Kidney capillary endothelial cell (primary cell): ENCODE measurements at regions not wholly inside any gene's neighbourhood (a gene's known extent, or its start where the extent isn't known, plus 50 kb on each side); places are given as distances from the start of the nearest gene placed in this dataset.

Experiments used
- DNase-seq: peaks from one replicate; pipeline ENCODE4 v3.0.0-alpha.2; 2018; ENCODE audit warnings: low spot score

GRCh38 chr14:58846682-58847465 is 209.1 kb downstream of the DACT1 start:
- no peak for DNase-seq

DNA sequence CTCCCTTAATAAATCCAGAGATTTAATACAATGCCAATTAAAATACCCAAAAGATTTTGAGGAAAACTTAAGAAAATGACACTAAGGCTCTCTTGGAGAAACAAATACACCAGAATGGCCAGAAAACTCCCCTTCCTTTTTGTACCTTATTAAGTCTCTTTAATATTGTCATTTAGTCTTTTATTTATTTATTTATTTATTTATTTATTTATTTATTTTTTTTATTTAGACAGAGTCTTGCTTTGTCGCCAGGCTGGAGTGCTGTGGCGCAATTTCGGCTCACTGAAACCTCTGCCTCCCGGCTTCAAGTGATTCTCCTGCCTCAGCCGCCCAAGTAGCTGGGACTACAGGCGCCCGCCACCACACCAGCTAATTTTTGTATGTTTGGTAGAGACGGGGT is 210.6 kb downstream of the DACT1 start:
- DNase-seq: no peak

DNA sequence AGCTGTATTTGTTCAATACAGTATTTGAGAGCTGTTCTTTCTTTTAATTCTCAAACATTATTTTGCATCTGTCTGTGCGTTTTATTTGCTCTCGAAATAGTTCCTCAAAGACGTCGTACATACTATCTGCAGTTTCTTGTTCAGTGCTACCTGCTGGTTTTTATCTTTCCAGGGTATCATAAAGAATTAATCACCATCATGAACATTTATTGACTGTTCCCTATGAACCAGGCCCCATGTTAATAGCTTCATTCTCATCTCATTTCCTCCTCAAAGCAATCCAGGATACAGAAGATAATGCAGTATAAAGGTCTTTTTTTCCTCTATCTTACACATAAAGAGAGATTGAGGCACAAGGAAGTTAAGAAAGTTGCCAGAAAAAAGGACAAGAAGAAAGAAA is 211.8 kb downstream of the DACT1 start:
- no peak for DNase-seq

GRCh38 chr14:58850011-58850410 is 212.2 kb downstream of the DACT1 start:
- no peak for DNase-seq

- DNase-seq: no peak
These were observed 223.8 kb downstream of the DACT1 start for GRCh38 chr14:58861586-58861985.

DNA sequence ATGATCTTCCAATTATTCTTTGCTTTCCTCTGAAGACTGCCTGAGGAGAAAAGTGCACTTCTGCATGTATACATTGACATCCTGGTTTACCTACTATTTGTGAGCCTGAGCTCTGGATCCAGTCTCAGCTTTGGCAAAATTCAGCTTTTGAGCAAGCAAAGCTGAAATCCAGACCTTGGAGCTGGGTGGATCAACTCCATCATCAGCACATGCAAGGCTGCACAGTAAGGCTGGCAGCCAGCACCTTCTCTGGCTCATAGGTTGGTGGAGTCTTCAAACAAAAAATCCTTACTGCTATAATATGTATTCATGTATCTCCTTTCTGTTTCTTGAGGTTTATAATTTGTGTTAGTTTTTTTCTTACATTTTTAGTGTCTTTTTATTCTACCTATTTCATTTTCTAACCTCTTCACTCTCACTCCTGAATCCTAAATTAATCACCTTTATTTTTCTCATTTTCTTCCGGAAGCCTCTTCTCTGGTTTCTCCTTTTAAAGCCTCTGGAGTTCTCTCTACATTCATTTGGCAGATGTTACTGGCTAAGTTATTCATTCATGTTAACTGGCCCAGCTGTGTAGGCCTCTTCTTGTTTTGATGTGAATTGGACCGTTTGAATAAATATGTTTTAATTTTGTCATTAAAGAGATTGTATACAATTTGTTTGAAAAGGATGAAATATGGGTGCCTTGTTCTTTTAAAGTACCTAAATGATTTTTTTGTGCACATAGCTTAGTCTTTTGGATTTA is 224.8 kb downstream of the DACT1 start:
- DNase-seq: no peak

- no peak for DNase-seq
These were observed 226.0 kb downstream of the DACT1 start for GRCh38 chr14:58863661-58864345.

- DNase-seq: no peak
These were observed 227.2 kb downstream of the DACT1 start for GRCh38 chr14:58864751-58865513.

GRCh38 chr14:58865514-58866281 is 227.9 kb downstream of the DACT1 start:
- DNase-seq: no peak

GRCh38 chr14:58866391-58866790 is 228.6 kb downstream of the DACT1 start:
- no peak for DNase-seq

DNA sequence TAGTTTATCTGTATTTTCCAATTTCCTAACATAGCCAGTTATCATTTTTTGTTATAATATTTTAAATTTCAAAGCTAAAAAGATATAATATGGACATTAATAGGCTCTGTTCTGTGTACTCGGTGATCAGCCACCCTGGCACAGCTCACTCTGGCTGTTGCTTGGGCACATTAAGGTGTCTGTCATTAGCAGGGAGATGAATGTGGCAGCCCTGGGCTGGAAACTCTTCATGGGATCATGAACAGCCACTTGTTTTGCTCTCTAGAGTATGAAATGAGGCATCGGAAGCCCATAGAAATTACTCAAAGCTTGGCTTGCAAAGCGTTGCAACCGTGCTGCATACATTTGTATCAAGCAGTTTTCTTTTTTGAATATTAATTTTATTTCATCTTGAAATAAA is 233.2 kb downstream of the DACT1 start:
- DNase-seq: no peak

DNA sequence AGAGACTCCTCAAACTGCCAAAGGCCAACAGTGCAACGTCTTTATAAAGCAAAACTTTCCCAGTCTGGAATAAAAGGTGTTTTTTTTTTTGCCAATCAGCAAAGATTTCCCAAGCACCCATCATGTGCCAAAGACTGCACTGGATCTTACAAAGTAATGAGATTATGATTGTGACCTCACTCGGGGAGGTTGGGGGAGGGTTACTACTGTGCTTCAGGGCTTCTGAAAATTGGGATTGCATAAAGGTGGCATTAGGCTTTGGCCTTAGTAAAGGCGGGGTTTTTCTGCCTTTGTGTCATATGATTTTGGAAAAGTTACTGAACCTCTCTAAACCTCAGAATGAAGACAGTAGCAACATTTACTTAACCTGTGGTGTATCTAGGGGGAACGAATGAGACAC is 233.8 kb downstream of the DACT1 start:
- no peak for DNase-seq

DNA sequence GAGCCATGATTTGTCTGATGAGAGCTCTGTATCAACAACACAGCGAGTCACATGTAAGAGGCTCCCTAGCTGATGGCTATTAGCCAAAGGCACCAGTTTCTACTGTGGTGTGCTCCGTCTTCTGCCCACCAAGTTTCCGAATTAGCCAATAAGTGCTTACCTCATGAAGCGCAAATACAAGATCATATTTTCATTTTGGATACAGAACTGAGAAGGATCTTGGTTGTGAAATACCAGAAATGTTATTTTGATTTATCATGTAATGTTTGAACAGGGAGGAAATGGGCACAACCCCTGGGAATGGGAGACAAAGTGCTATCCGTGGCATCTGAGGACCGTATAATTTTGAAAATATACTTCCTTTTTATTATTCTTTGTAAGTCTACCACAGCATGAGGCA is 234.3 kb downstream of the DACT1 start:
- DNase-seq: no peak

DNA sequence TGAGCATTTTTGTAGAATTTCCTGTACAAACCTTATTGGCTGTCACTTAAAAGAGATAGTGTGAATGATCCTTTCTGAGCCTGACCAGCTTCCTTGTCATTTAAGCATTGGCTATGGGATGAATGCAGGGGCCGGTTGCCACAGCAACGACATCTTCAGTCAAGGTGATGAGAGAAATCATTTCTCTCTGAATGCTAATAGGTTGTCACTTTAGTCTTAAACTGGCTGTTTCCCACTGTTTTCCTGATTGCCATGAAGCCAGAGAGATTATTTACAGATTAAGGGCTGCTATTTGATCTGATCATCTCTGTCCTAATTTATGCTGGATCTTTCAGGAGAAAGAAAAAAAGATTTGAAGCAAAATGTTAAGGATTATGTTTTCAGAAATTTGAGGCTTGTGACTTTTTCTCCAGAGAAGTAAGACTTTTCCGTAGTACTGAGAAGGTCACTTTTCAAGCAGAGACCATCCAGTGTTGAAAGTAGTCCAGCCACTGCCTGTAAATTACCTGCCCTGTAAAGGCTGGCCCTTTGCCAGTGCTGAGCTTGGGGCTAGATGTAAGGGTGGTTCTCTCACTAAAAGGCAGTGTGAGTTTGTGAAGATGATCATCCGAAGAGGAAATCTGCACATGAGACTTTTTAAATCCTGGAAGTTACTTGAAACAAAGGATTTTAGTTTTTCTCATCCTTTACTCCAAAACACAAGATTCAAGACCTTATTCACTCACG is 235.6 kb downstream of the DACT1 start:
- no peak for DNase-seq

- DNase-seq: no peak
These were observed 237.9 kb downstream of the DACT1 start for GRCh38 chr14:58875613-58876012.

DNA sequence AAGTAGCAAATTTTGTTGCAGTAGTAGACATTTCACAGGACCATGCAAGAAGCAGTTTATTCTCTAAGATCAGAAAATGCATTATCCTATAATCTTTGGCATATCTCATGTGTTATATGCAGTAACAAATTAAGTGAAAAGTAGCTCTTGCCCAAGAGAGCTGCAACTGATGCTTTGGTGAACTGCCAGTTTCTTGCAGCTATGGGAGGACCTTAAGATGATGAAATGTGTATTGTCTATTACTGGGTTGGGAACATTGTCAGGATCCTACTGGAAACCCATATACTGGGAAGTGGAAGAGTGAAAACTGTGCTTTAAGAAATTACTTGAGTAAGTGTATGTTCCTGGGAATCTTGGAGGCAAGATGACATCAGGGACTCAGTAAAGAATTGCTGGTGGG is 238.8 kb downstream of the DACT1 start:
- no peak for DNase-seq

DNA sequence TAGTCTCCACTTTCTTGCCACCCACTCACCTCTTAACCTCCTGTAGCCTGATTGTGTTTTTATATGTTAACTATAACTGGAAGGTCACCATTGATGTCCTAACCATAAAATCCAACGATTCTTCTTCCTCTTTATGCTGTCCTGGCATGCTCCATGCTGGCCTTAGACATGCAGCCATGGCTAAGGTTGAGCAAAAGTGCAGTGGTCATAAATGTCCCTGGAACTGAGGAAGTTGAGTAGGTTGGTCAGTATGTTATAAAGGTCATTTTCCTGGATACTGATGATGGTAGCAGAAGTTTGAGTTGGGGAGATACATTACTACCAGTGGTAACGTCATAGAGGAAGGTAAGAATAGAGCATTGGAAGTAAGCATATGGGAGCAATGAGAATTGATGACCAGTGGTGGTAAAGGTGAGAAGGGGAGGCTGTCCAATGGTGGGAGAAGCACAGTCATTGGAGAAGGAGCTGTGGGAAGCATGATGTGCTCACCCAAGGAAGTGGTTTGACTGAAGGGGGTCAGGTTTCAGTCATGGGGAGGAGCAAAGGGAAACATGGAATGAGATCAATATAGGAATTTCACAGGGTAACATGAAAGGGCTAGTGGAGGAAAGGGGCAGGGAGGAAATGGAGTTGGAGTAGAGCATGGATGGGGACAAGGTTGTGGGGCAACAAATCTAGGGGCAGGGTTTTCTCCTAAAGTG is 240.8 kb downstream of the DACT1 start:
- no peak for DNase-seq

DNA sequence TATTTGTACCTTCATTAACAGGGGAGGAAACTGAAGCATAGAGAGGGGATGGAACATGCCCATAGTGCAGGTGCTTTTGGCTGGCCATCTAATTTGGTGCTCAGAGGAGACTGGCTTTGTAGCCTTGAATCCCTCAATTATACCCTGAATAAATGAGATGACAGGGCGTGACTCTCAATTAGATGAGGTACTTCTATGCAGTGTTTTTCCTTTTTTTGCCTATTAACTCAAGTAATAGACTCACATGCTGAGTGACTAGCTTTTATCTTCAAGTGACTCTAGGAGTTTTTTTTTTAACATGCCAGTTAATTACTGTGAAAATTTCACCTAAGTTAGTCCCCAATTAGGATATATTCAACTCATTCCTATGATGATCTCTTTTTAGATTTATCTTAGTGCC is 243.7 kb downstream of the DACT1 start:
- no peak for DNase-seq

GRCh38 chr14:58882577-58883018 is 244.8 kb downstream of the DACT1 start:
- no peak for DNase-seq

GRCh38 chr14:58884442-58884841 is 246.7 kb downstream of the DACT1 start:
- no peak for DNase-seq
